ENCODE measurements at regions not wholly inside any gene's neighbourhood (a gene's known extent, or its start where the extent isn't known, plus 50 kb on each side); places are given as distances from the start of the nearest gene placed in this dataset.
"Not testable (repeated sequence)": the region's sequence is repeated elsewhere in the genome, so short reads cannot be mapped to it uniquely, and the experiment has no call there.

GRCh38 chr13:28570356-28570755 lies 75.4 kb upstream of the FLT1 start:
- TF ChIP-seq CTCF (IDR thresholded peaks at IDR 0.05 in 8 of 11, conservative IDR thresholded peaks at IDR 0.05 in 3 of 11); POLR2A (IDR thresholded peaks at IDR 0.05): not testable (repeated sequence)

Measured in spleen (tissue), 7 donors.